SK-N-SH (cell line): ENCODE measurements at regions not wholly inside any gene's neighbourhood (a gene's known extent, or its start where the extent isn't known, plus 50 kb on each side); places are given as distances from the start of the nearest gene placed in this dataset.

ENCODE experiments used
- CTCF ChIA-PET: fragments of 300-600, 350-600 bp; formaldehyde crosslinking; extraction: SDS; loops from one replicate; lab custom pipeline; 2021; lab: Yijun Ruan, JAX
- POLR2A ChIA-PET: fragments of 350-600 bp; sonication (Branson Sonifier 250); formaldehyde crosslinking; extraction: SDS; loops from one replicate; lab custom pipeline; 2020; ENCODE audit warnings: antibody characterized with exemption, inconsistent platforms; lab: Yijun Ruan, JAX
- DNase-seq: peaks from one replicate; pipeline ENCODE4 v3.0.0; 2012
- H2AFZ ChIP-seq: fragments of 200-600 bp; sonication (generic); 2 replicates; pipeline ENCODE4 v1.8.1; 2016; ENCODE audit warnings: antibody characterized with exemption, mild to moderate bottlenecking, low read depth
- H3F3A ChIP-seq: fragments of 200-600 bp; sonication (generic); replicated peaks from 2 replicates; pipeline ENCODE3; 2016; ENCODE audit warnings: antibody characterized with exemption, mild to moderate bottlenecking; ENCODE audit not compliant: insufficient read depth
- H3K27ac ChIP-seq, 2 experiments: fragments of 200-500 bp in 1 of 2; fragments of 200-600 bp in 1 of 2; sonication (Bioruptor generic) in 1 of 2; sonication (generic), shearing (Covaris generic) in 1 of 2; 2 replicates each; pipeline versions ENCODE4 v1.5.1 to v1.6.1; 2014 to 2016; ENCODE audit warnings: low read depth in 2 of 2, inconsistent platforms in 1 of 2, low read length in 1 of 2, mild to moderate bottlenecking in 1 of 2, mixed read lengths in 1 of 2
- H3K27me3 ChIP-seq: fragments of 200-600 bp; sonication (generic), shearing (Covaris generic); 2 replicates; pipeline ENCODE4 v1.6.1; 2016; ENCODE audit warnings: mixed run types; ENCODE audit not compliant: insufficient read depth
- H3K36me3 ChIP-seq, 2 experiments: fragments of 200-500 bp in 1 of 2; fragments of 200-600 bp in 1 of 2; sonication (Bioruptor generic) in 1 of 2; sonication (generic) in 1 of 2; replicated peaks in 1 of 2; 2 replicates each; pipeline versions ENCODE3 to v1.5.1; 2014 to 2016; ENCODE audit warnings: low read length in 1 of 2, mild to moderate bottlenecking in 1 of 2; ENCODE audit not compliant: insufficient read depth in 2 of 2, control insufficient read depth in 1 of 2
- H3K4me1 ChIP-seq, 2 experiments: fragments of 200-500 bp in 1 of 2; fragments of 200-600 bp in 1 of 2; sonication (Bioruptor generic) in 1 of 2; sonication (generic), shearing (Covaris generic) in 1 of 2; 2 replicates each; pipeline versions ENCODE4 v1.5.1 to v1.6.1; 2014 to 2016; ENCODE audit warnings: low read depth in 1 of 2, low read length in 1 of 2, mixed run types in 1 of 2; ENCODE audit not compliant: insufficient read depth in 2 of 2, control insufficient read depth in 1 of 2
- H3K4me2 ChIP-seq: fragments of 200-600 bp; sonication (generic), shearing (Covaris generic); 2 replicates; pipeline ENCODE4 v1.6.1; 2017; ENCODE audit warnings: mixed run types
- H3K4me3 ChIP-seq, 2 experiments: fragments of 200-500 bp in 1 of 2; fragments of 200-600 bp in 1 of 2; sonication (Bioruptor generic) in 1 of 2; sonication (generic), shearing (Covaris generic) in 1 of 2; 2 replicates each; pipeline versions ENCODE4 v1.5.1 to v1.8.1; 2014 to 2016; ENCODE audit warnings: low read depth in 2 of 2, inconsistent platforms in 1 of 2, low read length in 1 of 2, mild to moderate bottlenecking in 1 of 2, mixed read lengths in 1 of 2, moderate library complexity in 1 of 2
- H3K79me2 ChIP-seq: fragments of 200-600 bp; sonication (generic); 2 replicates; pipeline ENCODE4 v1.8.1; 2017; ENCODE audit warnings: mild to moderate bottlenecking; ENCODE audit not compliant: insufficient read depth
- H3K9ac ChIP-seq: fragments of 200-600 bp; sonication (generic); 2 replicates; pipeline ENCODE4 v1.6.1; 2017; ENCODE audit warnings: mixed run types
- H3K9me2 ChIP-seq: fragments of 200-600 bp; sonication (generic); 2 replicates; pipeline ENCODE4 v1.6.1; 2017; ENCODE audit warnings: mixed run types
- H3K9me3 ChIP-seq: fragments of 200-600 bp; sonication (generic); 2 replicates; pipeline ENCODE4 v1.6.1; 2017; ENCODE audit warnings: mixed run types, mild to moderate bottlenecking, moderate library complexity
- H4K20me1 ChIP-seq: fragments of 200-600 bp; sonication (generic); 2 replicates; pipeline ENCODE4 v1.6.1; 2017; ENCODE audit warnings: mild to moderate bottlenecking, mixed run types; ENCODE audit not compliant: insufficient read depth
- ELF1 ChIP-seq: IDR thresholded peaks from 2 replicates; pipeline ENCODE4 v1.4.0; 2012
- EZH2phosphoT487 ChIP-seq: fragments of 200-600 bp; sonication (generic); IDR thresholded peaks from 2 replicates; pipeline ENCODE4 v1.6.1; 2017; ENCODE audit warnings: low read depth, mixed run types, mild to moderate bottlenecking, antibody characterized with exemption, moderate library complexity, borderline replicate concordance
- FOSL2 ChIP-seq: IDR thresholded peaks from 2 replicates; pipeline ENCODE4 v1.4.0; 2012; ENCODE audit warnings: low read depth, mild to moderate bottlenecking, moderate library complexity, borderline replicate concordance
- FOXJ3 ChIP-seq: sonication (generic); formaldehyde crosslinking; IDR thresholded peaks from 2 replicates; pipeline ENCODE4 v1.5.1; 2020; ENCODE audit warnings: mild to moderate bottlenecking, missing genetic modification reagents
- GABPA ChIP-seq: IDR thresholded peaks from 2 replicates; pipeline ENCODE4 v1.4.0; 2012; ENCODE audit warnings: low read depth, mild to moderate bottlenecking
- GATA2 ChIP-seq: sonication (generic); formaldehyde crosslinking; IDR thresholded peaks from 2 replicates; pipeline ENCODE4 v1.5.0; 2020; ENCODE audit warnings: mild to moderate bottlenecking, missing genetic modification reagents
- IRF3 ChIP-seq: fragments of 150-350 bp; IDR thresholded peaks from 2 replicates; pipeline ENCODE4 v1.6.1; 2016; ENCODE audit warnings: mild to moderate bottlenecking, low read depth, low read length
- JUND ChIP-seq: IDR thresholded peaks from 2 replicates; pipeline ENCODE4 v1.4.0; 2012
- MAX ChIP-seq: IDR thresholded peaks from 2 replicates; pipeline ENCODE4 v1.4.0; 2012; ENCODE audit warnings: low read depth
- MXI1 ChIP-seq: IDR thresholded peaks from 2 replicates; pipeline ENCODE4 v1.6.1; 2012; ENCODE audit warnings: mild to moderate bottlenecking, low read depth, low read length, improper control_type of control experiment
- NFIC ChIP-seq: IDR thresholded peaks from 2 replicates; pipeline ENCODE4 v1.4.0; 2012; ENCODE audit warnings: borderline replicate concordance
- PBX3 ChIP-seq: IDR thresholded peaks from 2 replicates; pipeline ENCODE4; 2012
- RAD21 ChIP-seq: IDR thresholded peaks from 2 replicates; pipeline ENCODE4 v1.6.1; 2012; ENCODE audit warnings: mild to moderate bottlenecking, low read length
- RCOR1 ChIP-seq: fragments of 150-350 bp; IDR thresholded peaks from 2 replicates; pipeline ENCODE4 v1.6.1; 2017; ENCODE audit warnings: antibody characterized with exemption, low read length
- RFX5 ChIP-seq: IDR thresholded peaks from 2 replicates; pipeline ENCODE4 v1.6.1; 2012; ENCODE audit warnings: mild to moderate bottlenecking, improper control_type of control experiment, low read length
- SMC3 ChIP-seq: IDR thresholded peaks from 2 replicates; pipeline ENCODE4 v1.6.1; 2012; ENCODE audit warnings: low read depth, low read length, improper control_type of control experiment
- TAF1 ChIP-seq: IDR thresholded peaks from 2 replicates; pipeline ENCODE4 v1.6.1; 2012; ENCODE audit warnings: low read depth, mild to moderate bottlenecking, low read length, moderate library complexity, borderline replicate concordance
- USF1 ChIP-seq: IDR thresholded peaks from 2 replicates; pipeline ENCODE4 v1.4.0; 2012; ENCODE audit warnings: low read depth, borderline replicate concordance
- USF2 ChIP-seq: fragments of 150-350 bp; IDR thresholded peaks from 2 replicates; pipeline ENCODE4 v1.6.1; 2017; ENCODE audit warnings: antibody characterized with exemption, low read length, low read depth, borderline replicate concordance
- ZBTB33 ChIP-seq: IDR thresholded peaks from 2 replicates; pipeline ENCODE4 v1.4.0; 2012; ENCODE audit warnings: low read depth, borderline replicate concordance
- WGBS: methylation state at CpG from one replicate; pipeline ENCODE4 v1.1.6; 2017; ENCODE audit warnings: low lambda C conversion rate; 5-methylcytosine and 5-hydroxymethylcytosine counted together

- 45% methylated on average over 2 of the region's 2 CpGs for WGBS
- CTCF ChIA-PET, result no interaction called here
- no peak overlapping the region for H2AFZ ChIP-seq
Observed at GRCh38 chr1:193613041-193613440, 426.6 kb upstream of the B3GALT2 start.

GRCh38 chr1:193609592-193609991 is 423.2 kb upstream of the B3GALT2 start:
- H3K9me2 ChIP-seq, result no peaks in the 10 kb centered on the region
- 49% methylated on average over 2 of the region's 2 CpGs for WGBS
- CTCF ChIA-PET, result no interaction called here
- H3K79me2 ChIP-seq, result no peaks in the 10 kb centered on the region
- no peak overlapping the region for H3K4me3 ChIP-seq
- H3K4me2 ChIP-seq, result no peak overlapping the region
- no peak for DNase-seq
- no peak overlapping the region for H3K9ac ChIP-seq
- no peaks in the 10 kb centered on the region; a peak in 1 of 4 replicates for H3K4me1 ChIP-seq
- H3F3A ChIP-seq, result no peaks in the 10 kb centered on the region
- no peaks in the 10 kb centered on the region for H3K9me3 ChIP-seq
- no peak overlapping the region for H2AFZ ChIP-seq
- H3K36me3 ChIP-seq, result no peaks in the 10 kb centered on the region
- no peaks in the 10 kb centered on the region for H3K27me3 ChIP-seq
- H4K20me1 ChIP-seq, result no peaks in the 10 kb centered on the region
- POLR2A ChIA-PET, result no interaction called here
- no peak overlapping the region for H3K27ac ChIP-seq
- TF ChIP-seq SMC3 (no peak), USF2 (no peak), JUND (no peak), TAF1 (no peak), IRF3 (no peak), RFX5 (no peak), PBX3 (no peak), RCOR1 (no peak), MAX (no peak), GABPA (no peak), FOSL2 (no peak), EZH2phosphoT487 (no peak), ELF1 (no peak), MXI1 (no peak), USF1 (no peak)

More at GRCh38 chr1:193613041-193613440, 426.6 kb upstream of the B3GALT2 start:
- Histone ChIP-seq H3K27ac (no peak overlapping the region), H3K4me3 (no peak overlapping the region), H3K9me2 (no peaks in the 10 kb centered on the region), H3K4me2 (no peak overlapping the region), H3F3A (no peaks in the 10 kb centered on the region), H3K36me3 (no peaks in the 10 kb centered on the region), H3K79me2 (no peaks in the 10 kb centered on the region), H4K20me1 (no peaks in the 10 kb centered on the region), H3K9me3 (no peaks in the 10 kb centered on the region), H3K4me1 (no peaks in the 10 kb centered on the region; a peak in 1 of 4 replicates), H3K27me3 (no peaks in the 10 kb centered on the region), H3K9ac (no peak overlapping the region)
- TF ChIP-seq FOXJ3 (CRISPR knock-in tag), result no peak
- TF ChIP-seq MXI1, result no peak
- no peak for TF ChIP-seq ZBTB33
- TF ChIP-seq MAX, result no peak
- TF ChIP-seq GABPA, result no peak
- no peak for TF ChIP-seq GATA2 (CRISPR knock-in tag)
- no peak for TF ChIP-seq FOSL2
- no peak for TF ChIP-seq JUND
- no peak for TF ChIP-seq NFIC
- TF ChIP-seq RAD21, result no peak
- no peak for TF ChIP-seq EZH2phosphoT487
- POLR2A ChIA-PET, result no interaction called here
- no peak for DNase-seq
